ENCODE measurements at regions not wholly inside any gene's neighbourhood (a gene's known extent, or its start where the extent isn't known, plus 50 kb on each side); places are given as distances from the start of the nearest gene placed in this dataset.
"Not testable (repeated sequence)": the region's sequence is repeated elsewhere in the genome, so short reads cannot be mapped to it uniquely, and the experiment has no call there.

GRCh38 chr10:3977761-3978160 lies 192.8 kb upstream of the KLF6 start:
- intact Hi-C loops (cut with micrococcal nuclease): no loop called here

- intact Hi-C loops (cut with micrococcal nuclease): no loop called here
These were observed 191.7 kb upstream of the KLF6 start for GRCh38 chr10:3976718-3977117.

- intact Hi-C loops (cut with micrococcal nuclease): no loop called here
These were observed 191.2 kb upstream of the KLF6 start for GRCh38 chr10:3976171-3976570.

GRCh38 chr10:3975016-3975415 lies 190.0 kb upstream of the KLF6 start:
- intact Hi-C loops (cut with micrococcal nuclease): no loop called here

GRCh38 chr10:3972460-3973301 lies 187.7 kb upstream of the KLF6 start:
- intact Hi-C loops (cut with micrococcal nuclease): loop anchor here (1.0 to 5.0 kb wide), 6 partner anchors 8 to 190 kb away; no protein-coding TSS in a partner anchor

GRCh38 chr10:3971713-3972112 lies 186.7 kb upstream of the KLF6 start:
- intact Hi-C loops (cut with micrococcal nuclease): loop anchor here (1.0 to 5.0 kb wide), 6 partner anchors 9 to 189 kb away; no protein-coding TSS in a partner anchor

- intact Hi-C loops (cut with micrococcal nuclease): loop anchor here (5.0 kb wide), 1 partner anchor 188 kb away; no protein-coding TSS in a partner anchor
These were observed 185.1 kb upstream of the KLF6 start for GRCh38 chr10:3969876-3970666.

GRCh38 chr10:3968727-3969126 lies 183.7 kb upstream of the KLF6 start:
- intact Hi-C loops (cut with micrococcal nuclease): no loop called here

- intact Hi-C loops (cut with micrococcal nuclease): no loop called here
These were observed 179.5 kb upstream of the KLF6 start for GRCh38 chr10:3964516-3964915.

- intact Hi-C loops (cut with micrococcal nuclease): no loop called here
These were observed 178.2 kb upstream of the KLF6 start for GRCh38 chr10:3963191-3963673.

GRCh38 chr10:3961082-3961481 lies 176.1 kb upstream of the KLF6 start:
- intact Hi-C loops (cut with micrococcal nuclease): no loop called here

- intact Hi-C loops (cut with micrococcal nuclease): no loop called here
These were observed 175.5 kb upstream of the KLF6 start for GRCh38 chr10:3960496-3960895.

GRCh38 chr10:3959370-3960325 lies 174.6 kb upstream of the KLF6 start:
- intact Hi-C loops (cut with micrococcal nuclease): no loop called here

GRCh38 chr10:3958472-3958996 lies 173.5 kb upstream of the KLF6 start:
- intact Hi-C loops (cut with micrococcal nuclease): no loop called here

- intact Hi-C loops (cut with micrococcal nuclease): no loop called here
These were observed 171.1 kb upstream of the KLF6 start for GRCh38 chr10:3955955-3956617.

GRCh38 chr10:3955493-3955892 lies 170.5 kb upstream of the KLF6 start:
- intact Hi-C loops (cut with micrococcal nuclease): no loop called here

GRCh38 chr10:3954615-3955014 lies 169.6 kb upstream of the KLF6 start:
- intact Hi-C loops (cut with micrococcal nuclease): no loop called here

GRCh38 chr10:3954007-3954406 lies 169.0 kb upstream of the KLF6 start:
- intact Hi-C loops (cut with micrococcal nuclease): not testable (repeated sequence)

- intact Hi-C loops (cut with micrococcal nuclease): no loop called here
These were observed 167.0 kb upstream of the KLF6 start for GRCh38 chr10:3951993-3952392.

GRCh38 chr10:3950676-3951275 lies 165.8 kb upstream of the KLF6 start:
- intact Hi-C loops (cut with micrococcal nuclease): no loop called here
